ENCODE measurements at regions not wholly inside any gene's neighbourhood (a gene's known extent, or its start where the extent isn't known, plus 50 kb on each side); places are given as distances from the start of the nearest gene placed in this dataset.

GRCh38 chr15:95622843-95623242 is 707.7 kb upstream of the NR2F2 start:
- DNase-seq (ENCODE audit: low read depth in 2 of 2): no peak
- H3K4me2 ChIP-seq (ENCODE audit: extremely low read depth, insufficient read depth, low read length): no peak overlapping the region
- no peaks in the 10 kb centered on the region for H3K36me3 ChIP-seq (ENCODE audit: control insufficient read depth, insufficient read depth, low read length)
- no peak overlapping the region for H2AFZ ChIP-seq (ENCODE audit: low read length)
- no peak overlapping the region for H3K4me3 ChIP-seq (replicated peaks in 1 of 4; ENCODE audit: control extremely low read depth in 1 of 4, insufficient read depth in 1 of 4, low read depth in 3 of 4, low read length in 4 of 4)
- H3K27me3 ChIP-seq (ENCODE audit: control insufficient read depth, insufficient read depth, low read length): no peaks in the 10 kb centered on the region
- H3K9ac ChIP-seq (ENCODE audit: insufficient read depth, low read length): no peak overlapping the region
- no peaks in the 10 kb centered on the region for H3K4me1 ChIP-seq (ENCODE audit: control insufficient read depth, extremely low read depth, insufficient read depth, low read length)
- H4K20me1 ChIP-seq (ENCODE audit: control insufficient read depth, extremely low read depth, insufficient read depth, low read length): no peaks in the 10 kb centered on the region
- TF ChIP-seq CTCF (conservative IDR thresholded peaks at IDR 0.05 in 1 of 2, IDR thresholded peaks at IDR 0.05 in 1 of 2; ENCODE audit: low read depth in 1 of 2, low read length in 2 of 2): no peak
- TF ChIP-seq EZH2 (IDR thresholded peaks at IDR 0.05; ENCODE audit: low read length, missing control alignments): no peak
- no peaks in the 10 kb centered on the region for H3K9me3 ChIP-seq (ENCODE audit: control insufficient read depth, insufficient read depth, low read depth, low read length)
- no peaks in the 10 kb centered on the region for H3K79me2 ChIP-seq (ENCODE audit: control insufficient read depth, insufficient read depth, low read length)
- no peak overlapping the region for H3K27ac ChIP-seq (ENCODE audit: insufficient read depth, low read length)

- Histone ChIP-seq H3K9me3 (ENCODE audit: control insufficient read depth, insufficient read depth, low read depth, low read length) (no peaks in the 10 kb centered on the region), H3K4me1 (ENCODE audit: control insufficient read depth, extremely low read depth, insufficient read depth, low read length) (no peaks in the 10 kb centered on the region), H3K27ac (ENCODE audit: insufficient read depth, low read length) (no peak overlapping the region), H3K27me3 (ENCODE audit: control insufficient read depth, insufficient read depth, low read length) (no peaks in the 10 kb centered on the region), H4K20me1 (ENCODE audit: control insufficient read depth, extremely low read depth, insufficient read depth, low read length) (no peaks in the 10 kb centered on the region), H3K9ac (ENCODE audit: insufficient read depth, low read length) (no peak overlapping the region), H3K4me3 (replicated peaks in 1 of 4; ENCODE audit: control extremely low read depth in 1 of 4, insufficient read depth in 1 of 4, low read depth in 3 of 4, low read length in 4 of 4) (no peak overlapping the region), H3K36me3 (ENCODE audit: control insufficient read depth, insufficient read depth, low read length) (no peaks in the 10 kb centered on the region), H3K79me2 (ENCODE audit: control insufficient read depth, insufficient read depth, low read length) (no peaks in the 10 kb centered on the region), H2AFZ (ENCODE audit: low read length) (no peak overlapping the region), H3K4me2 (ENCODE audit: extremely low read depth, insufficient read depth, low read length) (no peak overlapping the region)
- DNase-seq (ENCODE audit: low read depth in 2 of 2): no peak
- TF ChIP-seq EZH2 (IDR thresholded peaks at IDR 0.05; ENCODE audit: low read length, missing control alignments): no peak
- TF ChIP-seq CTCF (conservative IDR thresholded peaks at IDR 0.05 in 1 of 2, IDR thresholded peaks at IDR 0.05 in 1 of 2; ENCODE audit: low read depth in 1 of 2, low read length in 2 of 2): no peak
Measured at GRCh38 chr15:95624100-95624499, 706.4 kb upstream of the NR2F2 start.

GRCh38 chr15:95624616-95625361 is 705.7 kb upstream of the NR2F2 start:
- Histone ChIP-seq H3K4me1 (ENCODE audit: control insufficient read depth, extremely low read depth, insufficient read depth, low read length) (no peaks in the 10 kb centered on the region), H3K27ac (ENCODE audit: insufficient read depth, low read length) (no peak overlapping the region), H3K4me2 (ENCODE audit: extremely low read depth, insufficient read depth, low read length) (no peak overlapping the region), H3K36me3 (ENCODE audit: control insufficient read depth, insufficient read depth, low read length) (no peaks in the 10 kb centered on the region), H3K4me3 (replicated peaks in 1 of 4; ENCODE audit: control extremely low read depth in 1 of 4, insufficient read depth in 1 of 4, low read depth in 3 of 4, low read length in 4 of 4) (no peak overlapping the region), H3K9me3 (ENCODE audit: control insufficient read depth, insufficient read depth, low read depth, low read length) (no peaks in the 10 kb centered on the region), H3K27me3 (ENCODE audit: control insufficient read depth, insufficient read depth, low read length) (no peaks in the 10 kb centered on the region), H4K20me1 (ENCODE audit: control insufficient read depth, extremely low read depth, insufficient read depth, low read length) (no peaks in the 10 kb centered on the region), H2AFZ (ENCODE audit: low read length) (no peak overlapping the region), H3K9ac (ENCODE audit: insufficient read depth, low read length) (no peak overlapping the region), H3K79me2 (ENCODE audit: control insufficient read depth, insufficient read depth, low read length) (no peaks in the 10 kb centered on the region)
- no peak for TF ChIP-seq EZH2 (IDR thresholded peaks at IDR 0.05; ENCODE audit: low read length, missing control alignments)
- no peak for TF ChIP-seq CTCF (conservative IDR thresholded peaks at IDR 0.05 in 1 of 2, IDR thresholded peaks at IDR 0.05 in 1 of 2; ENCODE audit: low read depth in 1 of 2, low read length in 2 of 2)
- DNase-seq (ENCODE audit: low read depth in 2 of 2): peak in 1 of 2 donors; percentile 17

Measured in fibroblast of lung (primary cell).